Stimulated activated CD8-positive, alpha-beta memory T cell treated with anti-CD3 and anti-CD28 coated beads, Interleukin-2, amount 100 ng/mL, for 1 hour (primary cell): ENCODE measurements at regions not wholly inside any gene's neighbourhood (a gene's known extent, or its start where the extent isn't known, plus 50 kb on each side); places are given as distances from the start of the nearest gene placed in this dataset.

Source experiments
- DNase-seq, 2 donors: peaks; one replicate each; pipeline ENCODE4 v3.0.0-alpha.2; 2020; ENCODE audit warnings: low read depth in 2 of 2

DNA sequence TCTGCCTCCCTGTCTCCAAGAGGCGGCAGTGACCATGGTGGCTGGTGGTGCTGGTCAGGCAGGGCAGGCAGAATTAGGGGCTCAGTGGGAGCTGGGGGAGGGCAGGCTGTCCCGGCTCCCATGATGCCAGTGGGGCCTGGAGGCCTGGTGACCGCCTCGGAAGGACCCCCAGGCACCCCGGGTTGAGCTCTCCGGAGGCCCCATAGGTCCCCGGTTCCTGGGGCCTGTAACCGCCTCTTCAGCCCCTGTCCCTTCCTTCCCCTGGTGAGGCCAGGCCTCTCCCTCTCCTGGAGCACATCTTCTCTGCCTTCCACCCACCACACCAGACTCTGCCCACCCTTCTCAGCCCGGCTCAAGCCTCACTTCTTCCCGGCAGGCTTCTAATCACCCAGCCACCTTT lies 117.7 kb upstream of the GSC start:
- no peak for DNase-seq

DNA sequence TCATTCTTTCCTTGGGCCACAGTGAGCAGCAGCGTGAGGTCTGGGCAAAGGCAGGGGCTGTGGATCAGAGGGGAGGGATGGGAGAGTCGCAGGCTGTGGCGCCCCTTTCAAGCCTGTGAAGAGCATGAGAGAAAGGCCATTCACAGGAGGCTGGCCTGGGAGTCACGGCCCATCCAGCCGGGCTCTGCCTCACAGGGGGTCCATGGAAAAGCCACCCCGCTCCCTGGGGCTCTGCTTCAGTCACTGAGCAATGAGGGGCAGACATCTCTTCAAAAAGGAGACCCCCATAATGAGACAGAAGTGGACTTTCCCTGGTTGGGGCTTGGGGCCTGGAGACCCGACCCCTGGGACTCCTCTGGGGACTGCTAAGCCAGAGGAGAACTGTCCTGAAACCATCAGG lies 117.0 kb upstream of the GSC start:
- DNase-seq = no peak

DNA sequence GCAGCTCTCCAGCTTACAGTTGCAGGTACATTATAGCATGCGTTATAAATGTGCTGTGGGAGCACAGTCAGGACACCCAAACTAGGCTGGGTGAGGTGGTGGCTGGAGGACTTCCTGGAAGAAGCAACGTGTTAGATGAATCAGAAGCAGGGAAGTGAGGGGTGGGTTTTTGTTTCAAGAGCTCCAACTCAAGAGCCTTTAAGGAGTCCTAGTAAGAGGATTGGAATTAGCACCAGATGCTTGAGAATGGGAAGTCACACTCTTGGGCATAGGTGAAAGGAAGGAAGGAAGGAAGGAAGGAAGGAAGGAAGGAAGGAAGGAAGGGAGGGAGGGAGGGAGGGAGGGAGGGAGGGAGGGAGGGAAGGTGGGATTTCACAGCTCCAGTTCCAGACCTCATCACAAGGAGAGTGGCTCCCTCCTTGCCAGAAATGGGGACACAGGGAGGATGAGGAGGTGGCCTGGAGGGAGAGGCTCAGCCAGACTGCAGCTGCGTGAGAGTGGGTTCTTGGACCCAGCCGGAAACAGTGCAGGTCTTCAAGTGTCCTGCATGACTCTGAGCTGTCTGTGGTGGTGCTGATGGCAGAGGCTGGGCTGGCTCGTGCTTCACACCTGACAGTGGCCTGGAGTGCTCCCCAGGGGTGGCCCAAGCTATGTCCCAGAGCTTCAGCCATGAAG lies 115.7 kb upstream of the GSC start:
- no peak for DNase-seq

DNA sequence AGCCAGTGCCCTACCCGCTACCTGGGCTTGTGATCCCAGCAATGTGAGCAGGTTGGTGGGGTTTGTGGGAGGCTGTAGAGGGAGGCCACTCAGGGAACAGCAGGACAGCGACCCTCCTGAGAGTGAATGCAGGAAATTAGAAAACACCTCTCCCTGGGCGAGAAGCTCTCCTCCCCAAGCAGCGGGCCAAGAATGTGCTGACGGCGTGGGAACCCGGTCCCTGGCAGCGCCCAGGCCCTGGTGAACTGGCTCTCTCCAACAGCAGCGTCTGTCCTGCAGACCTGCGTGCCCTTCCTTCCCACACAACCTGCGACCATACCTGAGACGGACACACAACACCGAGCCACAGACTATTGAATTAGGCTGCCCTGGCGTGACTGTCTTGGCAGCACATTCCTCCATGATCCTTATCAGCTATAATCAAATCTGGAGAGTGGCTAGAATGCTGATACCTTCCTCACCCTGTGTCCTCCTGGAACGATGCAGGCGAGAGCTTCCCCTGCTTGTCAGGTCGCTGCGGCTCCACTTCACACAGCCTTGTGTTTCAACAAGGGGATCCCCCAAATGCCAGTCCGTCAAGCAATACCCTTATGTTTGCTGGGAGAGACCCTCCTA lies 114.8 kb upstream of the GSC start:
- no peak for DNase-seq

DNA sequence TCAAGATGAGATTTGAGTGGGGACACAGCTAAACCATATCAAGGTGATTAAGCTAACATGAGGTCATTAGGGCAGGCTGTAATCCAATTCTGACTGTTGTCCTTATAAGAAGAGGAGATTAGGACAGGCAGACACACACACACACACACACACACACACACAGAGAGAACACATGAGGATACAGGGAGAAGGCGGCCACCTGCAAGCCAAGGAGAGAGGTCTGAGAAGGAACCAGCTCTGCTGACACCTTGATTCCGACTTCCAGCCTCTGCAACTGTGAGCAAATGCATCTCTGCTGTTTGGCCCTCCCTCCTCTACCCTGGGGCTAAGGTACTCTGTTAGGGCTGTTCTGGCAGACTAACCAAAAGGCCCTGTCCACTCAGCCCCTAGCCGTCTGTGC lies 112.5 kb upstream of the GSC start:
- no peak for DNase-seq

DNA sequence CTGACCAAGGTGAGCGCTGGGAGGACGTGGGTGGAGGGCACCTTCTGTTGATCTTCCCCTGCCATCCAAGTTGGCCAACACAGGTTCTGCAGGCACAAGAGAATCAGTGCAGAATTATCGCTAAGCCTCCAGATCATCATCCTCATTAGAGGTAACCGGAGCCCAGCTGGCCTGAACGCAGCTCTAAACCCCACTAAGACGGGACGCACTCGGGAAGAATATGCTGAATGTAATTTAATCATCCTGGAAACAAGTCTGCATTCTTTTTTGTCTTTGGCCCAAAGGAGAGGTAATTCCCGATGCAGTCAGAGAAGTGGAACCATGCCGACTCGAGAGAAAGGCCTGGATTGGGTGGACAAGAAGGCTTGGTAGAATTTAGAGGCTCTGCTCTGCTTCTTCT lies 111.0 kb upstream of the GSC start:
- no peak for DNase-seq

DNA sequence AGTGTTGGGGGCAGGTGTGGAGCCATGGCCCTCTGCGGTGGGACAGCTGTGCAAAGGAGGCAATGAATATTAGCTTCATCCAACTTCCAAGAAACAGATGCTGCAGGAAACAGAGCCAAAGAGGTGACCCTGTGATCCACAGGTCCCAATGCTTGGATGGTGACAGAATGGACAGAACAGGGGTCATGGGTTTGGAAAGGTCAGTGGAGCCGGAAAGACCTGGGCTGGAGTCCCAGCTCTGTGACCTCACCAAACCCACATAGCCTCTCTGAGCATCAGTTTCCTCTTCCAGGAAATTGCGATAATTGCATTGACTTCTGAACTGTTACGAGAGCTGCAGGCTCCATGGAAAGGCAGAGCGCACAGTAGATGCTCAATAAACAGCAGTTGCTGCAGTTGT lies 110.2 kb upstream of the GSC start:
- no peak for DNase-seq

DNA sequence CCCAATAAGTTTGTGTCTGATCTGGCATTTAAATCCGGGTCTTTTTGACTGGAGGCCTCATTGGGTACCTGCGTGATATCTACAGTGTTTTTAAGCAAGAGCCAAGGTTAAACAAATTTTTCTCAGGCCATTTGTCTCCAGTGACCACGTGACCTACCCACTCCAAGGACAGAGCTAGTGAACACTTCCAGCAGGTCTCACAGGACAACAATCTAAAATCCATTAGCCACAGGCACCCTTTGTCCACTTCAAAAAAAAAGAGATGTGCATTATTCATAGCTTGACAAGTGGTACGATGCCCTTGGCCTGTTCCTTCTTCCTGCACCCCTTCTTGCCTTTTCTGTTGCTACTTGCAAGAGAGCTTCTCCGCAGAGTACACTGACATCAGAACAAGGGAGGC lies 109.6 kb upstream of the GSC start:
- DNase-seq = no peak

DNA sequence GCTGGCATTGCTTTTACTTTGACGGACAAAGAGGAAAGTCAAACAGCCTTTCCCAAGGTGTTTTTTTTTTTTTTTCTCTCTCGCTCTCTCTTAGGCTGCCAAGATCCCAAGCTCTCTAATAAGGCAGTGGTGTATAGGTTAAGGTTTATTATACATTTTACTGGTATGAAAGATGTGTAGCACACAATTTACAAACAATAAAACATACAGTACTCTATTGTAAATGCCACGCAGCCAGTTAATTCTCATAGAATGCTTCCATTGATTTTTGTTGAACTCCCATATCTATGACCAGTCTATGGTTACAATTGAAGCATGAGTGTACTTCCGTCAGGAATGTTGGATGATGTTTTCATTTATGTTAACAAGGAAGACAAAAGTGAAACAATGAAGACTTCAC lies 106.4 kb upstream of the GSC start:
- no peak for DNase-seq

DNA sequence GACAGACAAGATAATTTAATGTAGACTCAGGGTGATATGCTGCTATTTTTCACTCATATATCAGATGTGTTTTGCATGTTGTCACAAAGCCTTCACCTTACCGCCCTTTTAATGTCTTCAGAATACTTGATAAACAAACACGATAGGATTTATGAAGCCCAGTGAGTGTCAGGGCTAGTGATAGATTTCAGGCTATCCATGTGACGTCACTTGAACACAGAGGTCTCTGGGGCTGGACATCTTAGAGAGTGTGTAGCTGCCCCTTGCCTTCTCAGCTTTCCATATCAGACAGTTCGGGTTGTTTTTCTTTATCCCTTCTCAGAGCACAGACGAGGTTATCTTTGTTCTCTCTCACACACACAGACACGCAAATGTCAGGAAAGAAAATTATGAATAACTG lies 105.3 kb upstream of the GSC start:
- DNase-seq = no peak

DNA sequence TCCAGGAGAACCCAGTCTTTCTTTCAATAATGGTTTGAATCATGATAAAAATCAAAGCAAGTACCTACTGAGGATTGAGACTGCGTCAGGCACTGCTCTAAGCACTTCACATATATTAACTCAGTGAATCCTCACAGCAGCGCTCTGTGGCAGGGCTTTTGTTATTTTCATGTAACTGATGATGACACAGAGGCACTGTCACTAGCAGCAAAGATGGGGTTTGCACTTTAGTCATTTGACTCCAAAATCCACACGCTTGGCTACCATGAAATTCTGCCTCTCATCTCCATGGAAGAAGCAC lies 98.8 kb upstream of the GSC start:
- DNase-seq = no peak

DNA sequence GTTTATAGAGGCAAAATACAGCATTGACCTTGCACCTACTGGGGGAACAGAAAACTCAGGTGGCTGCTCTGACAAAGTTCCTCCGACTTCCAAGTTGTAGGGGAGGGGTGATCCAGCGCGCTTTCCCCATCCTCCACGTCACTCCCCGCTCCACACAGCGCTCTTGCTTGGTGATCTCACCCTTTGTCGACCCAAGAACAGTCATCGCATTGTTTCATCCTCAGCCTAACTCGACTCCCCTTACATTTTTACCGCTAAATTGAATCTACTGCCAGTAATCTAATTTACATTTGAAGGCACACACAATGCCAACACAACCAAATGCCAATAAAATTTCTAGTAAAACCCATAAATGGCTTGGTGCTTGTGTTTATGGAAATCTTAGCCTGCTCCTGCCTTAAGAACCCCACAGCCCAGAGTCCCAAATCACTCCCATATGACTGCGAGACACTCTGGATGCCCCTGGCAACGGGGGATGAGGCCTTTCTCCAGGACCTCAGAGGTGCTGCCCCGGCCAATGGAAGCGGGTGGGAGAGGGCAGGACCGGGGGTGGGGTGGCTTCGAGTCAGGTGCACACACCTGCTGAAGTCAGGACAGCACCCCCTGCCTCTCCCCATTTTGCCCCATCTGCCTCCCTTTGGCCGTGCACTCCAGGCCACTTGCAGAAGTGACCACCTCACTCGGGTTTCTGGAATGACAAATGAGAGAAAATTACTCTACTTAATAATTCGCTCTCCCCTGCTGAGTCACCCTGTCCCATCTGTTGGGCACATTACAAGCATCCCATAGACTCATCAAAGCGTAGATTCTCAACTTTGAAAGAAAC lies 98.2 kb upstream of the GSC start:
- no peak for DNase-seq

DNA sequence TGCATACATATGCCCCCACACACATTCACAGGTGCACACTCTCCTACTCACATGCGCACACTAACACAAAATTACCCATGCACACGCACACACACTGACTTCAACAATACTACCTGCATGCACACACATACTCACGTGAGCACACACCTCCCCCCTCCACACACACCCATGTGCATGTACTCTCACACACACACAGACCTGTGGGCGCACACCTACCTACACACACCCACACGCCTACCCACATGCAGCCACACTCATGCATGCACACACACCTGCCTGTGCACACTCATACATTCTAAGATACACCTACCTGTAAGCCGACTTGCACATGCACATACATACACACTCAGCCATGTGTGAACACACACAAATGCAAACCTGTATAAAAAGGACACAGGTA lies 97.3 kb upstream of the GSC start:
- DNase-seq = no peak

DNA sequence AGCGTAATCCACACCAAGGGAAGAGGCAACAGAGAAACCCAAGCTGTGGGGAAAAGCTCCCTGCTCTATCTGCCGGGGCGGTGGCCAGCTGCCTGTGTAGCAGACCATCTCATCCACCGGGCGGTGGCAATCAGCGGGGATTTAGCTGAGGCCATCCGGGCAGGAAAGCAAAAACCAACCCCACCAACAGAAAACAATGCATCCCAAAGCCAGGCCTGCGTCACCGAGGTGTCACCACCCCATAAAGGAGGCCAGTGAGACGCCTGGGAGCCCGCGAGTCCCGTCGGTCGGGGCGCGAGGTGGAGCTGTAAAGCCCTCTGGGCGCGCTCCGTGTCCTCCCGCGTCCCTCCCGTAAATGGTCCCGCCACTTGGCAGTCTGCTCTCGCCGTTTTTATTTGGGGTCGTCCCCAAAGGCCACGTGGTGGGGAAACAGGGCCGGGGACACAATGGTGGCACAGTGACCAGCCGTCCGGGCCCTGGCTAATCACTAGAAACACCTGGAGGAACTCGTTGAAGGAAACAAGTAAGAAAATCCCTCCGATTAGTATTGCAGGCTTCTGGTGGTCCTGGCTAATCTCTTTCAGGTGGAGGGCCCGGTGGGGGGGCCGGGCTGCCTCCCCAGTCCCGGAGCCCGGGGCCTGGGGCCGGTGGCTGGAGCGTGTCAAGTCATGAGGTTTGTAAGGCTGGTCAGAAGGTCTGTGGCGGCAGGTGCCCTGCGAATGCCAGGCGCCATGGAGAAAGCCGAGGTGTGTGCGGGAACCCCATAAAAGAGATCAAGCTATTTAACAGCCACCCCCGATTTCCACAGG lies 94.7 kb upstream of the GSC start:
- DNase-seq = no peak

DNA sequence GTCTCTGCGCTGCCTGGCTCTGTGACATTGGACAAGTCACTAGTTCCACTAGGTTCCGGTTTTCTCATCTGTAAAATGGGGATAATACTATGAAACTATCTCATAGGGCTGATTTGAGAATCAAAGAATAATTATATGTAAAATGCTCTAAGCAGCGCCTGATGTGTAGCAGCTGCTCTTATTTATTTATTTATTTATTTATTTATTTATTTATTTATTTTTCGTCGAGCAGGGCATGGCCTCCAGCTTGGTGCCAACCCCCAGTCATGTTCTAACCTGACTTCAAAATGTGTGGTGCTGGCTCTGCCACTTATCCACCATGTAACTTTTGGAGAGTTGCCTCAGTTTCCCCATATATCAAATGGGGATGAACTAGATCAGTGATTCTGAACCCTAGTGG lies 93.5 kb upstream of the GSC start:
- no peak for DNase-seq

DNA sequence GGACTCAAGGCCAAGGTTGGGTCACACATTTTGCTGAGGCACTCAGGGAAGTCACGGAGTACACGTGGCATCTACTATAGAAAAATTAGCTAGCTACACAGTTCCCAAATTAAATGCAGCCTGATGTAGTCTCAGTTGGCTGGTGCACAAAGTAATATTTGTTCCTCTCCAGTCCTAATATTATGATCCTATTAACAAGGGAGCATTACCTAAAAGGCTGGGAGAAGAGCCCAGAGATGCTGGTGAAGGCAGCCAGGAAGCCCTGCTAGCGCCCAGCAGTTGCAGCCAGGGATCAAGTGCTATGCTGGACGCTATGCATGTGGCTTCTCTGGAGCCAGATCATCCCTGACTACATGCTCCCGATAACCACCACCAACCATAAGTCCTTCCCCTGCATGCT lies 88.0 kb upstream of the GSC start:
- no peak for DNase-seq

DNA sequence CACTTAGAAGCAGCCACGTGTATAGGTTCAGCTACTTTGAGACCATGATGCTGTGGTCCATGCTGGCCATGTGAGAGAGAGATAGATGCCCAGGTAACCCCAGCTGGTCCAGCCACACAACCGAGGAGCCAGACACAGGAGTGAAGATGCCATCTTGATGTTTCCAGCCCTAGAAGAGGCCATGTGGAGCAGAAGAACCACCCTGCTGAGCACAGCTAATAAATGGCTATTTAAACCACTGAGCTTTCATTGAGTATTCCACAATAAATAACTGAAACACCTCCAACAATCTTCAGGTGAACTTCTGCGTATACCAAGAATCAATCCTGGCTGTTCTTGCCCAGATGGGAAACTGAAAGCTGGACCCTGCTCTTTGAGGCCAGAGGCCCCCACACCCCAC lies 84.0 kb upstream of the GSC start:
- DNase-seq = no peak

DNA sequence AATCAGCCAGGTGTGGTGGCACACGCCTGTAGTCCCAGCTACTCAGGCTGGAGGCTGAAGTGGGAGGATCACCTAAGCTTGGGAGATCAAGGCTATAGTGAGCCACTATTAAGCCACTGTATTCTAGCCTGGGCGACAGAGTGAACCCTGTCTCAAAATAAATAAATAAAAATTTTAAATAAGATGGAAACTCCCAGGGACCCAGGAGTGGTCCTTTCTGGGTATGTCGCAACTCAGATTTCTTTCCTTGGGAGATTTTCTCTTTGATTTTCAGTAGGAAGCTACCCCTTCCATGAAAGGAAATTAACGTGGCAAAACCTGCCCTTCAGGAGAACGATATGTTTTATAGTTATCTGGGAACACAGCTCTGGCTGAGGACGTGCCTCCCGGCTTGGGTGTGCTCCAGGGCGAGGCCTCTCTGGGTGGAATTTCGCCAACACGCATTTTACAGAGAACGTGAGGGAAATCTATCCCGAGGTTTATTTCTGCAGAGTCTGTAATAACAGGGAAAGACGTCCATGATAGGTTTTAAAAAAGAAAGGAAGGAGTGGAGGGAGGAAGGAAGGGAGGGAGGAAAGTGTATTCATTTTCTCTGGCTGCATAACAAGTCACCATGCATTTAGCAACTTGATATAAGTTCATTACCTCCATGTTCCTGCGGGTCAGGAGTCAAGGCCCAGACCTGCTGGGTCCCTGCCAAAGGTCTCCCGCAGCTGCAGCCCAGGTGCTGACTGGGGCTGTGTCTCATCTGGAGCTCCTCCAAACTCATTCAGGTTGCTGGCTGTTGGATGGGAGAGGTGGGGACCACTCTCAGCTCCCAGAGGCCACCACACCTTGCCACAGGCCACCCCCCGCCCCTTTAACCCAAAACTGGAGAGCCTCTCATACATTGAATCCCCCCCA lies 80.6 kb upstream of the GSC start:
- DNase-seq = no peak

DNA sequence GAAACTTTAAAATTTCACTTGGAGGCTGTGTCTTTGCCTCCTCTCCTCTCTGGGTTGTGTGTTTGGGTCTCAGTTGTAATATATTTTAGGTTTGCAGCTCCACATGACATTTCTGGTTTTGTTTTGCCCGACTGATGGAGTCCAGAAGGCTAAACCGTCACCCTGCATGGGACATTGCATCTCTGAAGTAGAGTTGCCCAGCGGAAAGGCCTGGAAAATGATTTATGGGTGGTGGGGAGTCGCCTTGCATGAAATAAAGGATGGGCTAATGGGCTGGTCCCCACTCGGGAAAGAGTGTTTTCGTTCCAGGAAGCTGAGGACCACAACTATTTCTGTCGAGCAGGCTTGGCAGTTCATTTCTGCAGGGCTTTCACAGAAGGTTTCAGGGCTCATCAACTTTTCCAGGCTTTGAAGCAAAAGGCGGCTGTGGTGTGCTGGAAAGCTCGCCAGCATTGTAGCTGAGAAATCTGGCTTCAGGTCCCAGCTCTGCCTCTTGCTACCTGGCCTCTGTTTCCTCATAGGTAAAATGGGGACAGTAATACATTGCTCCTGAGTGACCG lies 74.8 kb upstream of the GSC start:
- DNase-seq = no peak

DNA sequence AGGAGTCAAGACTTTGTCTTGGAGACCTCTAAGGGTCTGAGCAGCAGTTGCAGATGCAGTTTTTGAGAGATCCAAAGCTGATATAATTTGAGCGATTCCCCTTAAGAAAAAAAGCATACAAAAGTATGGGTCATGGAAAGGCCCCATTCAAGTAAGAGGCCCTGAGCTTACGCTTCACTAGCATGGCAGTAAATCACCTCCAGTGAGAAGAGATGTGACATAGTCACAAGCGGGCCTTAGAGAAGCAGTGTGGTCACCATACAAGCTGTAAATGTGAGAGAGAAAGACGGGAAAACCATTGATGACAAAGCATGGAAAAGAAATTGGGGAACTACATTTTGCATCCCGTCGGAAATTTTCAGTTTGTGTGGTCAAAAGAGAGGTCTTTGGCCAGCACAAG lies 70.6 kb upstream of the GSC start:
- DNase-seq = no peak

DNA sequence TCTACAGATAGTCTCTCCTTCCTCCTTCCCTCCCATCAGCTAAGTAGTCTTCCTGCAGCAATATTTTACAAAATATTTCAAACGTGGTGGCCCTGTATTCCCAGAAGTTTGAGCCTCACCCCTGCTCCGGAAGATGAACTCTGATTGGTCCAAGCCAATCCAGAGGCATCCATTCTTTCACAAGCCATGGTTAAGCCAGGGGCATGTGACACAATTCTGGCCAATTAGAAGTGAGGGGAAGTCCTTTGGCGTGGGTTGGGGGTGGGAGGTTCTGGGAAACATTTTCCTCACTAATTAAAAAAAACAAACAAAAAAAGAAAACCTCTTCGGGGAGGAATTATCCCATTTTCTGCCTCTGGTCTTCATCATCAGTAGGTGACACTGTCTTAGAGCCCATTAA lies 69.4 kb upstream of the GSC start:
- no peak for DNase-seq
